MM.1S (cell line): ENCODE measurements at regions not wholly inside any gene's neighbourhood (a gene's known extent, or its start where the extent isn't known, plus 50 kb on each side); places are given as distances from the start of the nearest gene placed in this dataset.

Source experiments
- CTCF ChIP-seq: fragments of 300-600 bp; sonication (generic); IDR thresholded peaks from 2 replicates; pipeline ENCODE4 v1.5.1; 2016; ENCODE audit warnings: antibody characterized with exemption, low read length, mixed read lengths
- EZH2phosphoT487 ChIP-seq: fragments of 300-600 bp; sonication (generic); IDR thresholded peaks from 2 replicates; pipeline ENCODE4 v1.6.1; 2018; ENCODE audit warnings: antibody characterized with exemption, low read length

- TF ChIP-seq CTCF (no peak), EZH2phosphoT487 (no peak)
Measured at GRCh38 chr16:35687071-35687470, 2227.7 kb downstream of the TP53TG3F start.
